GM13976 (cell line): ENCODE measurements at regions not wholly inside any gene's neighbourhood (a gene's known extent, or its start where the extent isn't known, plus 50 kb on each side); places are given as distances from the start of the nearest gene placed in this dataset.

Source experiments
- DNase-seq: peaks from one replicate; pipeline ENCODE4 v3.0.0; 2012; ENCODE audit warnings: low spot score
- in situ Hi-C: fragments of 300-500 bp; cut with MboI; formaldehyde crosslinking; loops from one replicate; pipeline ENCODE4 v1.12.0; 2022; ENCODE audit warnings: low sequenced_read_pairs, mixed read lengths, inconsistent platforms; ENCODE audit not compliant: unreplicated experiment
- TF ChIP-seq, protein P1 (sequence below): IDR thresholded peaks from 2 replicates; pipeline ENCODE4 v1.5.1; 2012; ENCODE audit warnings: borderline replicate concordance, mild to moderate bottlenecking; ENCODE audit not compliant: insufficient read depth; ENCODE audit errors: extremely low read depth, missing control alignments, control extremely low read depth

- in situ Hi-C loops = loop anchor here (10.0 kb wide), 1 partner anchor 229 kb away; no protein-coding TSS in a partner anchor
- DNase-seq = no peak
- TF ChIP-seq, protein P1, sequence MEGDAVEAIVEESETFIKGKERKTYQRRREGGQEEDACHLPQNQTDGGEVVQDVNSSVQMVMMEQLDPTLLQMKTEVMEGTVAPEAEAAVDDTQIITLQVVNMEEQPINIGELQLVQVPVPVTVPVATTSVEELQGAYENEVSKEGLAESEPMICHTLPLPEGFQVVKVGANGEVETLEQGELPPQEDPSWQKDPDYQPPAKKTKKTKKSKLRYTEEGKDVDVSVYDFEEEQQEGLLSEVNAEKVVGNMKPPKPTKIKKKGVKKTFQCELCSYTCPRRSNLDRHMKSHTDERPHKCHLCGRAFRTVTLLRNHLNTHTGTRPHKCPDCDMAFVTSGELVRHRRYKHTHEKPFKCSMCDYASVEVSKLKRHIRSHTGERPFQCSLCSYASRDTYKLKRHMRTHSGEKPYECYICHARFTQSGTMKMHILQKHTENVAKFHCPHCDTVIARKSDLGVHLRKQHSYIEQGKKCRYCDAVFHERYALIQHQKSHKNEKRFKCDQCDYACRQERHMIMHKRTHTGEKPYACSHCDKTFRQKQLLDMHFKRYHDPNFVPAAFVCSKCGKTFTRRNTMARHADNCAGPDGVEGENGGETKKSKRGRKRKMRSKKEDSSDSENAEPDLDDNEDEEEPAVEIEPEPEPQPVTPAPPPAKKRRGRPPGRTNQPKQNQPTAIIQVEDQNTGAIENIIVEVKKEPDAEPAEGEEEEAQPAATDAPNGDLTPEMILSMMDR = no peak
Observed at GRCh38 chr17:34153991-34154390, 101.1 kb upstream of the CCL2 start.

DNA sequence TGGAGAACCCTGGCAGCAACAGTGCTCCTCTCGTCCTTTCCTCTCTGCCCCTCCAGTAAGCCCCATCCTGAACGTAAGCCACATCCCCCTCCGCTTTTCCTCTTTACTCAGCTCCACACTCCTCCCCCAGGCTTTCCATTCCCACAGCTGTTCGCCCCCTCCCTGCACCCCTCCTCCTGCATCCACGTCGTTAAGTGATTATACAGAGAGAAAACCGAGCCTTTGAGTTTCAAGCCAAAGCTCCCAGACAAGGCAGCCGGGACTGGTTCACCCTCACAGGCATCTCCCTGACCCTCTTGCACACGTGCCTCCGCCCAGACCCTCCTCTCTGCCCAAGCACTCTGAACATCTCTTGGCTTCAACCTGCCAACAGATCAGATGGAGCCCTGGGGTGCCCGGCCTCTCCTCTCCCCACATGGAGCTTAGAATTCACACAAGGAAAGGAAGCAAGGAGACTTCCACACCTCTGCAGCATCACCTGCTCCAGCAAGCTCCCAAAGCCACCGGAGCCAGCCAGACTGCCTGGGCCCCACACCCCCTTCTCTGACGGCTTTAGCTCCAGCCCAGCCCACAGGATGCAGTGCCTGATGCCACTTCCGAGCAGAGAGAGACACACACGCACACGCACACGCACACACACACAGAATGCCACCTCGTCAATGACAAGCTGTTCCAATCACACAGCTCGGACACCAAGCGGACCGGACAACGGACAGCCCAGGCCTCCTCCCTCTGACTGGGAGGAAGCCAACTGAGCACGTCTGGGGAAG lies 99.9 kb upstream of the CCL2 start:
- TF ChIP-seq, protein P1 = no peak
- in situ Hi-C loops = loop anchor here (10.0 kb wide), 1 partner anchor 230 kb away; no protein-coding TSS in a partner anchor
- DNase-seq = no peak

DNA sequence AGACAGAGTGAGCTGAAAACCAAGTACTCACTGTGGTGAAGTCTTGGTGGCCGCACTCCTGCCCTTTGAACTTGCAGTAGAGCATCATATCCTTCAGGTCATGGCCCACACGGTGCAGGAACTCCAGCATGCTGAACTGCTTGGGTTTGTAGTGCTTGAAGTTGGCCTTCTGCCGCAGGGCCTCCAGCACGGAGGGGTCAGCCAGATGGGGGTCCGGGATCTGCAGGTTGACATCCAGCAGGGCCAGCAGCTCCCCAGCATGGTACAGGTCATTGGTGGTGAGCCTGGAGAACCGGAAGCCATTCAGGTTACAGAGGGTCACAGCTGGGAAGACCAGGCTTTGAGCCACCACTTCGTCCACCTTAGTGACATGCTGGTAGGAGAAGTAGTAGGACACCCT lies 99.1 kb upstream of the CCL2 start:
- DNase-seq = no peak
- TF ChIP-seq, protein P1 = no peak
- in situ Hi-C loops = loop anchor here (10.0 kb wide), 1 partner anchor 231 kb away; no protein-coding TSS in a partner anchor

- peak; percentile 21 for DNase-seq
- TF ChIP-seq, protein P1 = no peak
- in situ Hi-C loops = loop anchor here (10.0 kb wide), 1 partner anchor 232 kb away; no protein-coding TSS in a partner anchor
Observed at GRCh38 chr17:34156401-34156740, 98.7 kb upstream of the CCL2 start.

DNA sequence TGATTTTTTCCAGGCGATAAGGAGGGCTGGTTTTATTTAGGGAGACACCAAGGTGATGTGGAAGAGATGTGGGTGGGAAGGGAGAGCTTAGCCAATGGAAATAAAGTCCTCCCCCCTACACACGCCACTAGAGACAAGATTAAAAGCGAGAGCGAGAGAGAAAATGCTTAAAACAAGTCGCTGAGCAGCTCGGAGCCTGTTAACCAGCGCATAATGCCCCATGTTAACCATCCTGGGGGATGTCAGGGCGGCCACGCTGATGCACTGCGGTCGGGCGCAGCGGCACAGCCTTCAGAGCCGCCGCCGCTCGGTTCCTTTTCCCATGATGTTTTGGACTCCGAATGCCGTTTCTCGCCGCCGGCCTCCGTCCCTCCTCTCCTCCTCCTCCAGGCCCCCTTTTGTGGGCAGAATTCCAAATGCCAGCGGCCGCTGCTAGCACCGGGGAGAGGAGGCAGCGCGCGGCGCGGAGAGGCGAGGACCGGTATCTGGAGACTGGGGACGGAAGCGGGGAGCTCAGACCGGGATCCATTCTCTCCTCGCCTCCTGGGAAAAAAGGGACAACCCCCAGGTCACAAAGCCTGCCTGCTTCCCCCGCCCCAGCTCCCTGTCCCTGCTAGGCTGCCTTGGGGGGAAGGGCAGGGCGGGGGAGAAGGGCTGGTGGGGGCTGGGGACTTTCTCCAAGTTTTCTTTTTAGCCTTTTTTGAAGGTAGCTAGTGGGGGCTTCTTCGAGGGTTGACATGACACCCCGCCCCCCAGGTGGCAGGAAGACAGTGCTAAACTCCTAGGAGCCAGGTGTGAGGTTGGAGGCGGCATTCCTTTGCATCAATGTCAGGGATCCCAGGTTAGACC lies 98.1 kb upstream of the CCL2 start:
- no peak for DNase-seq
- in situ Hi-C loops = loop anchor here (10.0 kb wide), 1 partner anchor 232 kb away; no protein-coding TSS in a partner anchor
- TF ChIP-seq, protein P1 = no peak

- in situ Hi-C loops = no loop called here
- TF ChIP-seq, protein P1 = no peak
- no peak for DNase-seq
Observed at GRCh38 chr17:34161690-34162089, 93.4 kb upstream of the CCL2 start.
